ENCODE measurements at regions not wholly inside any gene's neighbourhood (a gene's known extent, or its start where the extent isn't known, plus 50 kb on each side); places are given as distances from the start of the nearest gene placed in this dataset.
"Not testable (repeated sequence)": the region's sequence is repeated elsewhere in the genome, so short reads cannot be mapped to it uniquely, and the experiment has no call there.

GRCh38 chr4:159856451-159856850 is 753.6 kb downstream of the RAPGEF2 start:
- no peak for DNase-seq

- no peak for DNase-seq
These were observed 756.8 kb downstream of the RAPGEF2 start for GRCh38 chr4:159859656-159860148.

GRCh38 chr4:159860945-159861344 is 758.1 kb downstream of the RAPGEF2 start:
- no peak for DNase-seq

GRCh38 chr4:159864337-159864736 is 761.5 kb downstream of the RAPGEF2 start:
- DNase-seq = no peak

- no peak for DNase-seq
These were observed 764.8 kb downstream of the RAPGEF2 start for GRCh38 chr4:159867673-159868072.

GRCh38 chr4:159868936-159869335 is 766.1 kb downstream of the RAPGEF2 start:
- DNase-seq = not testable (repeated sequence)

- no peak for DNase-seq
These were observed 768.3 kb downstream of the RAPGEF2 start for GRCh38 chr4:159871141-159871540.

GRCh38 chr4:159881158-159881557 is 778.3 kb downstream of the RAPGEF2 start:
- no peak for DNase-seq

- no peak for DNase-seq
These were observed 782.1 kb downstream of the RAPGEF2 start for GRCh38 chr4:159884989-159885388.

- no peak for DNase-seq
These were observed 796.7 kb downstream of the RAPGEF2 start for GRCh38 chr4:159899596-159899995.

GRCh38 chr4:159900562-159900961 is 797.7 kb downstream of the RAPGEF2 start:
- no peak for DNase-seq

GRCh38 chr4:159902648-159903047 is 799.8 kb downstream of the RAPGEF2 start:
- no peak for DNase-seq

- no peak for DNase-seq
These were observed 802.0 kb downstream of the RAPGEF2 start for GRCh38 chr4:159904906-159905305.

GRCh38 chr4:159906051-159906450 is 803.2 kb downstream of the RAPGEF2 start:
- DNase-seq = no peak

- no peak for DNase-seq
These were observed 803.6 kb downstream of the RAPGEF2 start for GRCh38 chr4:159906517-159906916.

- DNase-seq = no peak
These were observed 807.8 kb downstream of the RAPGEF2 start for GRCh38 chr4:159910721-159911120.

GRCh38 chr4:159922119-159922518 is 819.2 kb downstream of the RAPGEF2 start:
- DNase-seq = no peak

- no peak for DNase-seq
These were observed 822.9 kb downstream of the RAPGEF2 start for GRCh38 chr4:159925770-159926169.

GRCh38 chr4:159926871-159927270 is 824.0 kb downstream of the RAPGEF2 start:
- no peak for DNase-seq

- DNase-seq = no peak
These were observed 824.9 kb downstream of the RAPGEF2 start for GRCh38 chr4:159927781-159928180.

- DNase-seq = not testable (repeated sequence)
These were observed 831.7 kb downstream of the RAPGEF2 start for GRCh38 chr4:159934602-159935001.

- DNase-seq = peak in 1 of 5 experiments; percentile 23
These were observed 834.7 kb downstream of the RAPGEF2 start for GRCh38 chr4:159937595-159937994.

- not testable (repeated sequence) for DNase-seq
These were observed 836.8 kb downstream of the RAPGEF2 start for GRCh38 chr4:159939681-159940080.

- no peak for DNase-seq
These were observed 838.2 kb downstream of the RAPGEF2 start for GRCh38 chr4:159941076-159941475.

- no peak for DNase-seq
These were observed 841.6 kb downstream of the RAPGEF2 start for GRCh38 chr4:159944477-159944876.

Data from T-helper 2 cell (primary cell).